ENCODE measurements at regions not wholly inside any gene's neighbourhood (a gene's known extent, or its start where the extent isn't known, plus 50 kb on each side); places are given as distances from the start of the nearest gene placed in this dataset.
"Not testable (repeated sequence)": the region's sequence is repeated elsewhere in the genome, so short reads cannot be mapped to it uniquely, and the experiment has no call there.

- DNase-seq (ENCODE audit: low read depth) = no peak
Observed at GRCh38 chr12:107500307-107500706, 185.3 kb upstream of the PWP1 start.

- no peak for DNase-seq (ENCODE audit: low read depth)
Observed at GRCh38 chr12:107501681-107502080, 183.9 kb upstream of the PWP1 start.

GRCh38 chr12:107503129-107503855, 182.3 kb upstream of the PWP1 start:
- DNase-seq (ENCODE audit: low read depth) = no peak

- no peak for DNase-seq (ENCODE audit: low read depth)
Observed at GRCh38 chr12:107503887-107504885, 181.4 kb upstream of the PWP1 start.

GRCh38 chr12:107509421-107509820, 176.2 kb upstream of the PWP1 start:
- DNase-seq (ENCODE audit: low read depth) = no peak

GRCh38 chr12:107510211-107510610, 175.4 kb upstream of the PWP1 start:
- DNase-seq (ENCODE audit: low read depth) = no peak

- no peak for DNase-seq (ENCODE audit: low read depth)
Observed at GRCh38 chr12:107511292-107511691, 174.3 kb upstream of the PWP1 start.

- no peak for DNase-seq (ENCODE audit: low read depth)
Observed at GRCh38 chr12:107512391-107512790, 173.2 kb upstream of the PWP1 start.

- DNase-seq (ENCODE audit: low read depth) = no peak
Observed at GRCh38 chr12:107513184-107513583, 172.4 kb upstream of the PWP1 start.

GRCh38 chr12:107513636-107514400, 171.8 kb upstream of the PWP1 start:
- DNase-seq (ENCODE audit: low read depth) = no peak

GRCh38 chr12:107514887-107515445, 170.6 kb upstream of the PWP1 start:
- DNase-seq (ENCODE audit: low read depth) = no peak

- peak; percentile 87 for DNase-seq (ENCODE audit: low read depth)
Observed at GRCh38 chr12:107515446-107515958, 170.1 kb upstream of the PWP1 start.

- not testable (repeated sequence) for DNase-seq (ENCODE audit: low read depth)
Observed at GRCh38 chr12:107517816-107518215, 167.8 kb upstream of the PWP1 start.

- no peak for DNase-seq (ENCODE audit: low read depth)
Observed at GRCh38 chr12:107518868-107519267, 166.7 kb upstream of the PWP1 start.

GRCh38 chr12:107519906-107520859, 165.4 kb upstream of the PWP1 start:
- DNase-seq (ENCODE audit: low read depth) = no peak

- no peak for DNase-seq (ENCODE audit: low read depth)
Observed at GRCh38 chr12:107521826-107522355, 163.7 kb upstream of the PWP1 start.

- no peak for DNase-seq (ENCODE audit: low read depth)
Observed at GRCh38 chr12:107522692-107523477, 162.7 kb upstream of the PWP1 start.

GRCh38 chr12:107523775-107524535, 161.6 kb upstream of the PWP1 start:
- DNase-seq (ENCODE audit: low read depth) = no peak

Data from HS-5 (cell line).